Fibroblast of pulmonary artery (primary cell): ENCODE measurements at regions not wholly inside any gene's neighbourhood (a gene's known extent, or its start where the extent isn't known, plus 50 kb on each side); places are given as distances from the start of the nearest gene placed in this dataset.

Experiments used
- DNase-seq: peaks from one replicate; pipeline ENCODE4 v3.0.0-alpha.2; 2010; ENCODE audit warnings: low read depth
- H3K4me3 ChIP-seq: replicated peaks from 2 replicates; pipeline ENCODE4 v1.5.1; 2011; ENCODE audit warnings: low read depth, mild to moderate bottlenecking, control low read depth, low read length, moderate library complexity
- CTCF ChIP-seq: IDR thresholded peaks from 2 replicates; pipeline ENCODE4 v1.5.1; 2011; ENCODE audit warnings: mild to moderate bottlenecking, control low read depth, low read length, inconsistent platforms; ENCODE audit errors: missing control alignments

GRCh38 chr10:78729800-78730199, 339.0 kb upstream of the ZMIZ1 start:
- no peak for TF ChIP-seq CTCF
- H3K4me3 ChIP-seq: no peak overlapping the region
- no peak for DNase-seq

GRCh38 chr10:78730754-78731153, 338.0 kb upstream of the ZMIZ1 start:
- TF ChIP-seq CTCF: no peak
- no peak for DNase-seq
- no peak overlapping the region for H3K4me3 ChIP-seq

GRCh38 chr10:78731675-78732074, 337.1 kb upstream of the ZMIZ1 start:
- no peak overlapping the region for H3K4me3 ChIP-seq
- no peak for TF ChIP-seq CTCF
- DNase-seq: no peak

GRCh38 chr10:78732381-78732780, 336.4 kb upstream of the ZMIZ1 start:
- no peak for TF ChIP-seq CTCF
- no peak for DNase-seq
- no peak overlapping the region for H3K4me3 ChIP-seq

DNA sequence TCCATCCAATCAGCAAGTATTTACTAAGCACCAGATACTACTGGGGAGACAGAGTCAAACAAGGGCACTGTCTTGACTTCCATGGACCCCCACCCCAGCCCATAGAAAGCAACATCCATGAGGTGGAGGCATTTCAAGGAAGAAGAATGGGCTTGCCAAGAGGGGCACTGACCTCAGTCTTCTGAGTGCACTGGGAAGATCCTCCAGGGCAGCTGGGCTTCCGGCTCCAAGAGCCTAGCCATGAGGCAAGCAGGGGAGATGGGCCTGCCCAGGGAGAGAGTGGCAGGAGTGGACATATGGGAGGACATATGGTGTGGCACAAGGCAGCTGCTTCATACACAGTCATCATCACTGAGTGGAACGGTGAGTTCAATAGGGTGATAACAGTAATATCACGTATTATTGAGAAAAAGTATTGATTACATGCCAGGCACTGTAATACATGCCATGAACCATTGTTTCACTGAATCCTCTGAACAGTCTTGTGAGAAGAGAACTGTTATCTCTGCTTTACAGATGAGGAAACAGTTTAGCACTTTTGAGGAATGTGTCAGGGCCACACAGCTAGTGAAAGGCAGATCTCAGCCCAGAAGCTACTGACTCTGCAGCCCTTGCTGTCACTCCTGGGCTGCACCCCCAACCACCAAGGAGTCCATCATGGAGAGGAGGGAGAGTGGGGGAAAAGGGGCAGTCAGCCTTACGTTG, 331.7 kb upstream of the ZMIZ1 start:
- no peak overlapping the region for H3K4me3 ChIP-seq
- TF ChIP-seq CTCF: no peak
- DNase-seq: no peak

DNA sequence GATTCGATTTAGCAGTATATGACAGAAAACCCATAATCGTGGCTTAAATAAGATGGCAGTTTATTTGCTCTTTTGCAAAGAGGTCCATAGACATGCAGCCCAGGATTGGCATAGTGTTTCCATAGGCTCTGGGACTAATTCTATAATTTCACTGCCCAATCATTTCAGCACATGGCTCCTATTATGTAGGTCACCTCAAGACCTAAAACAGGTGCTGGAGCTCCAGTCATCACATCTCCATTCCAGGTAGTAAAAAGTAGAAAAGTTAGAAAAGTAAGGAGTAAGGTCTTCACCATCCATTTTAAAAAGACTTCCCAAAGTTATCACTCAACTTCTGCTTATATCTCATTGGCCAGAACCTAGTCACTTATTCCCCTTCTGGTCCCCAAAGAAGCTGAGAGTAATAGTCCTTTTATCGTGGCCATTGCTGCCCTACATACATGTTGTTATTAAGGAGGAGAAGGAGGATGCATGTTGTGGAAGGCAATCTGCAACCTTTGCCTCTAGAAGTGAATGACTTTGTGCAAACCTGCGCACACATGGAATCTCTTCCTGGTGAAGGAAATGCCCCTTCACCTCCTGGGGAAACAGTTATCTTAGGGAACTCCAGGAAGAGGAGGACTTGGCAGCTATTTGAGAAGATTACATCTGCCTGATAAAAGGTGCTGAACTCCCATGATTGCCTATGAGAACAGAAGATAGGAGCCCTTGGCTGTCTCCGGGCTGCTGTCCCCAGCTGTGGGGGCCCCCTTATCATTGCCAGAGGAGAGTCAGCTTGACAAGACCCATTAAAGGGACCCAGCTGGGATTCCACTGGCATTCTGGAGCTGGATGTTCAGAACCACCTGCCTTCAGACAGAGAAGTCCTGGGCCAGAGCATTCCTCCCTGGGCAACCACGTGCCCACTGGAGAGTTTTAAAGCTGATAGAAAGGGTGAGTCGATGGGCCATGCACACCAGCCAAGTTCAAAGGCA, 330.6 kb upstream of the ZMIZ1 start:
- H3K4me3 ChIP-seq: no peak overlapping the region
- no peak for DNase-seq
- TF ChIP-seq CTCF: no peak
